NCI-H526 (cell line): ENCODE measurements at regions not wholly inside any gene's neighbourhood (a gene's known extent, or its start where the extent isn't known, plus 50 kb on each side); places are given as distances from the start of the nearest gene placed in this dataset.
A peak's percentile ranks its signal among the peaks of the same experiment; 100 is the strongest.
"Not testable (repeated sequence)": the region's sequence is repeated elsewhere in the genome, so short reads cannot be mapped to it uniquely, and the experiment has no call there.

Source experiments
- DNase-seq, 2 experiments: peaks; one replicate each; lab custom pipeline; 2025; lab: John Stamatoyannopoulos, UW

DNA sequence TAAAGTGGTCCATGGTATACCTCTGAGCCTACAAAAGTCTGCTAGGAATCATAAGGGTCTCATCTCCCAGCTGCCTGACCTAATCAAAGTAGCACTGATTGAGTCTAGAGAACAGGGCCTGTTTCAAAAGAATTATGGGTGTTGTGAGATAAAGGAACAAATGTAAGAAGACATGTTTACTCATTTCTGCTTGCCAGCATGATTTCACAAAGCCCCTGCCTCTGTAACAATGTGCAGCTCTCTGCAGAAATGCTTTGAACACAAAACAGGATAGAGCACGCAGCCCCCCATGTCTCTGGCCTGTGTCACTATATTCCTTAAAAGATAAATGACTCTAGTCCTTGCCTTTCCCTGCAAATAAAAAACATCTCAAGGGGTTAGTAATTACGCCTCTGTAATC lies 94.7 kb upstream of the IGSF10 start:
- DNase-seq, result no peak

DNA sequence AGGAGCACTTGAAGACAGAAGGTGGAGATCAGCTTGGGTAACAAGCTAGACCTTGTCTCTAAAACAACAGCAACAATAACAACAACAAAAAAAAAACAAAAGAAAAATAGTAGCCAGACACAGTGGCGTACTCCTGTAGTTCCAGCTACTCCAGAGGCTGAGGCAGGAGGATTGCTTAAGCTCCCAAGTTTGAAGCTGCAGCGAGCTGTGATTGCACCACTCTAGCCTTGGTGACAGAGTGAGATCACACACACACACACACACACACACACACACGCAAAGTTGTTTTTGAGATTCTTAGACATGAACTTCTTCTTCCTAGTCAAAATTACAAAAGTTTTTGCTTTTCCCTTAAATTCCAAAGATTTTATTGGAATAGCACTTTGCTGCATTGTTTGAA lies 93.0 kb upstream of the IGSF10 start:
- DNase-seq, result no peak

DNA sequence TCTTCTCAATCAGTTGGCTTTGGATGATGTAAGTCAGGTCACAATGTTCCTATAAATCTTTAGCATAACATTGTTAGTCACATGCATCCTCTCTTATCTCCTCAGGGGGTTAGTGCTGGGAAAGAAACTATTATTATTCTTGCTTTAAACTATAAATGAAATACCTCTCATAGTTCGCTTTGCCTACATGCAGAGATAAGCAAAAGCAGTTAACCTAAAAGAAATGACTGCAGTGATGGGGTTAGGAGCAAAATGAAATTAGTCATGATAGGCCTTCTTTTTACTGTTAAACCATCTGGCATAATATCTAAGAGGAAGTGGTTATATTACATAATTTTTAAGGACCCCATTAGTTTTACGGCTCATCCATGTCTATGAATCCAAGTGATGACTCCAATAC lies 91.7 kb upstream of the IGSF10 start:
- DNase-seq, result no peak

DNA sequence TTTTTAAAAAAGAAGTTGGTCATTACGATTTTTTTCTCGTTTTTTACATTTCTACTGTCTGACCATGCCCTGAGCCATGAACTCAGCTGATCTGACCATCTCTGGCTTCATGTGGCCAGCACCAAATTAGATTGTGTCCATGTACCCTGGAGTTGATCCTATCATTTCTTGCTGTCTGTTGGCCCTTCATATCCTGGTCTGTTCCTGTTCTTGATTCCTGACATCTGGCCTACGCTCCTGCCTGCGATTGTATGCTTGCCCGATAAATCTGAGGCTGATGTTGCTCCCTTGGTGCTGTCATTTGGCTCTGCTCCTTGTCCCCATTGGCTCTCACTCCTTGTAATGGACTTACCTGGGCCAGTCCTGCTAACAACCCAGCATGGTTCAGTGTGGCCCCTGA lies 89.8 kb upstream of the IGSF10 start:
- no peak for DNase-seq

DNA sequence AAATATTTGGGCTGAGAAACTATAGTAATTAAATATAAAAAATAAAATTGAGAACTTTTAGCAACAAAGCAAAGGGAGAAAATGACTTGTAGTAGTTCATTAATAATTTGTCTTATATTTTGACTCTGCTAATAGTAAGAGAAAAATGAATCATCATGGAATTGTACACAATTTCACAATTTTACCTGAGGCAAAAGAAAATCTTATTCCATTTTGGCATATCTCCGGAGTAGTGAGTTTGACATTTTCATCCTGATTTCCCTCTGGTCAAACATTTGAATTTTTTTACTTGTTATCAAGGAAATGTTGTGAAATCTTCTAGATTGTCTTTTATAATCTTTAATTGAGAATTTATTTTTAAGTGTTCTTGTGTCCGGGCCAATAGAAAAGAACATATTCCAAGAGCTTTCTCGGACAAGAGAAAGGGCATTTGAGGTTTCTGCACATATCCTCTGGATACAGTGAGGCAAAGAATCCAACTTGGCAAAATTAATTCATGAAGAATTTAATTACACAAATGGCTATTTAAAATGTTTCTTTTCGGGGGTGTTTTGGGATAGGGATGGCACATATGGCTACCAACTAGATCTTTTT lies 89.3 kb upstream of the IGSF10 start:
- DNase-seq, result no peak

DNA sequence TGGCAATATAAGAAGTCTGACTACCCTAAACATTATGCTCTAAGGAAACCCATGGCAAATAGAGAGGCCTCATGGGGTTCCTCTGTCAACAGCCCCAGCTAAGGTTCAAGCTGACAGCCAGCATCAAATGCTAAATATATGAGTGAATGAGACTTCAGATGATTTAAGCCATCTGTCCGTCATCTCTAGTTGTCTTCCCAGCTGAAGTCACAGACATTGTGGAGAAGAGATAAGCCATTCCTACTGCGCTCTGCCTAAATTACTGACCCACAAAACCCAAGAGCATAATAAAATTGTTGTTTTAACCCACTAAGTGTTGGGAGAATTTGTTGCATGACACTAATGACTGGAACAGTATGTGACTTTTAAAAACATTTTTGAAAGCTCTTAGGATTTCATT lies 87.3 kb upstream of the IGSF10 start:
- DNase-seq, result no peak

DNA sequence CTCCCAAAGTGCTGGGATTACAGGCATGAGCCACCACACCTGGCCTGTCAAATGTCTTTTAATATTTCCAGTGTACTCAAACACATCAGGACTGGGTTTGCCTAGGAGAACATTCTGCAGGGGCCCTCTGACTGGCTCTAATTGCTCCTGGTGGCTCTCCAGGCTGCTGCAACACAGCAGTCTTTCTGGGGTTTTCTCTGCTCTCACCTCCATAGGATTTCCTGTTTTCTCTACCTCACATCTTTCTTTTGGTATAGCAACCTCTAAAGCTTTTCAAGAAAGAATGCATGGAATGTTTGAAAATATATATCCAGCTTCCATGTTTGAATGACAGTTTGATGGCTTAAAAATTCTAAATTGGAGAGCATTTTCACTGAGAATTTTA lies 83.3 kb upstream of the IGSF10 start:
- peak in 1 of 2 experiments; percentile 12 for DNase-seq

DNA sequence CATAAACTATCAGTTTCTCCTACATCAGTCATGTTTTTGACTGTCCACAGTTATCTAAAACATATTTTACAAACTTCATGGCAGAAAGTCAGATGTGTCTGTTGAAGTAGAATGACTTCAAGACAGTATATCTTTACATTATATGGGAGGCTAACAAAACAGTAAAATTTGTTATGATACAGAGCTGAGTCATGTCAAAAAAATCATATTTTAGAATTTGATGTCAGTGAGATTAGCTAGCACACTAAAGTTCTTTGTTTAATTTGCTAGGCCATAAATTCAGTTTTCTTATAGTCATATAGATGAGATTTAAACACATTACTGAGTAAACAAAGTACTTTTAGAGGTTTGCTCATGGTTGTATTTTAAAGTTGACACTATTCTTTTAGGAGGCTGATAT lies 80.3 kb upstream of the IGSF10 start:
- no peak for DNase-seq

DNA sequence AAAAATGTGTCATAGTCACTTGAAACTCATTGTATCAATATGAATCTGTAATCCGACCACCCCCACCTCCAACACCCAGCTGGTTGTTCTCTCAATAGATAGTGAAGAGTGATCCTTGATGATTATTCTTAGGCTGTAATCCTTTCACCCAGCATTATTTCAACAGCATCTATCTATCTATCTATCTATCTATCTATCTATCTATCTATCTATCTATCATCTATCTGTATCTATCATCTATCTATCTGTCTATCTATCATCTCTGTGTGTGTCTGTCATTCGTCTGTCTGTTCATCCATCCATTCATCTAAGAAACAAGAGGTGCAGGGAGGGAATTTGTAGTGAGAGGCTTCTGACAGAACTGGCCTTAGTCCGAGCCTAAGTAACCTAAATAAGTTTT lies 78.7 kb upstream of the IGSF10 start:
- DNase-seq, result peak in 1 of 2 experiments; percentile 24

DNA sequence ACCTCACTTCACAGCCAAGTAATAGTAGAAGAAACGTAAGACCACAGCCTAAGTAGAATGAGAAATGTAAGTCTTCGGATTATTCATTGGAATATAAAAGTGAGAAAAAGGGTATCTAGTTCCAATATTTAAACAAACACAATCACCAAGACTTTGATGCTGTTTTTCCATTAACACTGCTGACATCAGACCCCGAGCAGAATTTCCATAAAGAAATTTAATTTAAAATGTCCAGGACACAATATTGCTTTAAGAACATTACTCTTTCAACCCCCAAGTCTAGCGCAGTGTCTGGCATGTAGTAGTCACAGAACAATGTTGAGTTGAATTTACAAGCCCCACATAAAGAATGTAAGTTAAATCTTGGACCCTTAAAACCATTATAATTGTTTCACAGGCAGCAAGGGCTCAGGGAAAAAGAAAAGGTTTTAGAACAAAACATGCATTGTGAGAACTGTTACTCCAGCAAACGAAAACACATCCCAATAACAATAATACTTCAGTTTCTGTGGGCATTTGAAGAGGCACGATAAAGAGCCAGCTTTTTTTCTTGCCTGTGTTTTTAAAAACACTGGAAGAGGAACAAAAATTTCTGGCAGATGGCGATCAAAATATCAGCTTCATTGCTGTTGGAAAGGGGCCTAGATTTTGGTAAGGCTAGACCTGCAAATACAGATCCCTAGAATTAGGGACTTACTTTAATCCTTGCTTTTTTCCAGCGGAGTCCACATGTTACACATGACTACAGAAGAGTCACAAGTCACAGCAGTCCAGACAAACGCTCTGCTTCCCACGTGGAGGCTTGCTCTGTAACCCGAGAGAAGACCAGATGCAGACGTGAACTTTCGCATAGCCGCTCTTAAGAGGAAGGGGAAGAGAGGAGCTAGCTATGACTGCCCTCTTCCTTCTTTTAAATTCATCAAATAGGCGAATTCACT lies 77.9 kb upstream of the IGSF10 start:
- peak; percentile 62 to 66 for DNase-seq

DNA sequence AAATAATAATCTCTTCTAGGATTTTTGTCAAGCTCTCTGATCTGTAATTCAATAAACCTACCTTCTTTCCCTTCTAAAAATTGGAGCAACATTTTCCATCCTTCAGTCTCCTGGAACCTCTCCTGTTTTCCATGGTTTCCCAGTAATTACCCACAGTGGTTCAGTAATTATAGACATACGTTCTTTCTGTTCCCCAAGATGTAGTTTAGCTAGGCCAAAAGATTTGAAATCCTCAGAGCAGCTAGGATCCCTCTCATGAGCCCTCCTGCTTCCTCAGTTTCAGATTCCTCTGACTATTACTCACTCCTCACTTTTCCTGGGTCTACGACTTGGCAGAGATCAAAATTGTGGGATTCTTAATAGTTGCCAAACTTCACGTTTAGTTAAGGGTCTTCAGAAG lies 76.9 kb upstream of the IGSF10 start:
- DNase-seq, result no peak

DNA sequence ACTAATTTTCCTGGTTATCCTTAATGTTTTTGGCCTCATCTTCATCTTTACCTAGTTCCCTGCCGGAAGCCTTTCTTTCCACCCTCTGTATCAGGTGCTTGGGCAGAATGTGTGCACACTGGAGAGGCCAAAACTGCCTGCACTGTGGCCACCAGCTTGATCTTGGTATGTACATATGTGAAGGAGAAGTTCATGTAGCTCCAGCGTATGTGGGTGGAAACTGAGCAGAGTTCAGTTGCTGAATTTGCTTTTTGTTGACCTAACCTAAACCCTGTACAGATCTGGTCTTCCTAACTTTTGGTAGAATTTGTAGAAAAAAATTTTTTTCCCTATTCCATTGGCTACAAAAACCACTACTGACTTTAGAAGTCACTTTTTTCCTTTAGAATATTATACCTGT lies 65.9 kb upstream of the IGSF10 start:
- no peak for DNase-seq

DNA sequence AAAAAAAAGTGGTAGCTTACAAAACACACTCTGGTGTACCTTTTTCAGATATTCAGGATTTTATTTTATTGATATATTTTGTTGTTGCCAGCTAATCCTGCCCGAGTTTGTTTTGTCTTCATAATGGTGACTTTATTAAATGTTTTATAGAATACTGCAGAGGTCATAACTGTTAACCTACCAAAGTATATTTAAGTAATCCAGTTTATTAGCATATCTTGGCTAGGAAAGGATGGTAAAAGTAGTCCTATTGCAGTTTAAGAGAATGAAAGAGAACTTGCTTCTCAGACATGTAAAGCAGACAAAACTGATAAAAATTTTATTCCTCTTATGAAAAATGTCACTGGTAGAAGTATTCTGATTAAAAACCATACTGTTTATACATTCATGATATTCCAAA lies 59.2 kb upstream of the IGSF10 start:
- no peak for DNase-seq

DNA sequence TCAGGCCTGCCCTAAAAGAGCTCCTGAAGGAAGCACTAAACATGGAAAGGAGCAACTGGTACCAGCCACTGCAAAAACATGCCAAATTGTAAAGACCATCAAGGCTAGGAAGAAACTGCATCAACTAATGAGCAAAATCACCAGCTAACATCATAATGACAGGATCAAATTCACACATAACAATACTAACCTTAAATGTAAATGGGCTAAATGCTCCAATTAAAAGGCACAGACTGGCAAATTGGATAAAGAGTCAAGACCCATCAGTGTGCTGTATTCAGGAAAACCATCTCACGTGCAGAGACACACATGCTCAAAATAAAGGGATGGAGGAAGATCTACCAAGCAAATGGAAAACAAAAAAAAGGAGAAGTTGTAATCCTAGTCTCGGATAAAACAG lies 50.6 kb upstream of the IGSF10 start:
- DNase-seq, result not testable (repeated sequence)
